Breast epithelium (tissue), 4 donors: ENCODE measurements at regions not wholly inside any gene's neighbourhood (a gene's known extent, or its start where the extent isn't known, plus 50 kb on each side); places are given as distances from the start of the nearest gene placed in this dataset.
"Not testable (repeated sequence)": the region's sequence is repeated elsewhere in the genome, so short reads cannot be mapped to it uniquely, and the experiment has no call there.

Experiments
- DNase-seq, 2 donors: peaks; one replicate each; pipeline ENCODE4 v3.0.0-alpha.2; 2019; ENCODE audit warnings: low spot score in 2 of 2
- H3K27ac ChIP-seq, 2 donors: fragments of 200-600 bp; sonication (generic) in 1 of 2; one replicate each; pipeline ENCODE4 v1.5.1; 2016 to 2019; ENCODE audit warnings: mild to moderate bottlenecking in 1 of 2
- H3K27me3 ChIP-seq, 2 donors: fragments of 200-600 bp; sonication (generic) in 1 of 2; one replicate each; pipeline versions ENCODE4 v1.5.1 to v1.6.0; 2017 to 2019; ENCODE audit warnings: control low read depth in 1 of 2, mild to moderate bottlenecking in 1 of 2
- H3K36me3 ChIP-seq: fragments of 200-600 bp; one replicate; pipeline ENCODE4 v1.5.1; 2019
- H3K4me1 ChIP-seq, 2 donors: fragments of 200-600 bp; sonication (generic); one replicate each; pipeline ENCODE4 v1.5.1; 2016 to 2019; ENCODE audit warnings: control low read depth in 1 of 2
- H3K4me3 ChIP-seq, 3 donors: fragments of 200-600 bp; sonication (generic); 1 replicate in 2 of 3; 2 replicates in 1 of 3; pipeline ENCODE4 v1.5.1; 2016 to 2019; ENCODE audit warnings: mild to moderate bottlenecking in 3 of 3, moderate library complexity in 2 of 3
- H3K9me3 ChIP-seq, 2 donors: fragments of 200-600 bp; sonication (generic) in 1 of 2; one replicate each; pipeline ENCODE4 v1.5.1; 2016 to 2019; ENCODE audit warnings: control low read depth in 1 of 2
- POLR2A ChIP-seq: fragments of 450-650 bp; IDR thresholded peaks from one replicate; pipeline ENCODE4 v1.6.1; 2016; ENCODE audit warnings: antibody characterized with exemption, mild to moderate bottlenecking, moderate library complexity
- POLR2AphosphoS5 ChIP-seq, 3 donors: sonication (generic); formaldehyde crosslinking; IDR thresholded peaks; one replicate each; pipeline ENCODE4 v1.6.1; 2017; ENCODE audit warnings: antibody characterized with exemption in 3 of 3
- intact Hi-C: fragments of 100-400 bp; cut with DNase I; formaldehyde crosslinking; loops from one replicate; pipeline ENCODE4 v1.15.1; 2023; ENCODE audit warnings: low total_unique reads
- TF ChIP-seq, protein P1 (sequence below), 3 donors: fragments of 450-650 bp; IDR thresholded peaks; one replicate each; pipeline ENCODE4 v1.5.1; 2016 to 2017; ENCODE audit warnings: antibody characterized with exemption in 3 of 3, mild to moderate bottlenecking in 3 of 3, moderate library complexity in 3 of 3

DNA sequence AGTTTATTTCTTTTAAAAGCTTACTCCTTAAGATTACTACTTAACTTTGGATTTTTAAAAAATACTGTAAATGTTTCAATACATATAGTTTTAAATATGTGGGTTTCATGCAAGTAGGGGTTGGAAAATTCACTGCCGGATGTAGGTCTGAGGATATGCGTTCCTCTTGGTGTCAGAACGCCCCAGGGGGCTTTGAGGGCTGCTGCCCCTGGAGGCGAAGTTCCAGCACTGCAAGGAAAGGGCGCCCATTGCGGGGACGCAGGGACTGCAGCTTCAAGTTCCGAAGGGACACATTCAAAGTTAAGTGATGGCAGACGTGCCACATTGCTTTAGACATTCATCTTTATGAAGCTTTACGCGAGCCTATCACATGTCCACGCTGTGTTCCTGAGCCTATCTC, 152.9 kb downstream of the SOD2 start:
- intact Hi-C loops, result no loop called here
- Histone ChIP-seq H3K4me3 (no peak overlapping the region), H3K36me3 (no peaks in the 10 kb centered on the region), H3K27ac (no peak overlapping the region), H3K27me3 (no peaks in the 10 kb centered on the region), H3K9me3 (no peaks in the 10 kb centered on the region), H3K4me1 (no peaks in the 10 kb centered on the region)
- TF ChIP-seq, protein P1, sequence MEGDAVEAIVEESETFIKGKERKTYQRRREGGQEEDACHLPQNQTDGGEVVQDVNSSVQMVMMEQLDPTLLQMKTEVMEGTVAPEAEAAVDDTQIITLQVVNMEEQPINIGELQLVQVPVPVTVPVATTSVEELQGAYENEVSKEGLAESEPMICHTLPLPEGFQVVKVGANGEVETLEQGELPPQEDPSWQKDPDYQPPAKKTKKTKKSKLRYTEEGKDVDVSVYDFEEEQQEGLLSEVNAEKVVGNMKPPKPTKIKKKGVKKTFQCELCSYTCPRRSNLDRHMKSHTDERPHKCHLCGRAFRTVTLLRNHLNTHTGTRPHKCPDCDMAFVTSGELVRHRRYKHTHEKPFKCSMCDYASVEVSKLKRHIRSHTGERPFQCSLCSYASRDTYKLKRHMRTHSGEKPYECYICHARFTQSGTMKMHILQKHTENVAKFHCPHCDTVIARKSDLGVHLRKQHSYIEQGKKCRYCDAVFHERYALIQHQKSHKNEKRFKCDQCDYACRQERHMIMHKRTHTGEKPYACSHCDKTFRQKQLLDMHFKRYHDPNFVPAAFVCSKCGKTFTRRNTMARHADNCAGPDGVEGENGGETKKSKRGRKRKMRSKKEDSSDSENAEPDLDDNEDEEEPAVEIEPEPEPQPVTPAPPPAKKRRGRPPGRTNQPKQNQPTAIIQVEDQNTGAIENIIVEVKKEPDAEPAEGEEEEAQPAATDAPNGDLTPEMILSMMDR (IDR thresholded peaks at IDR 0.05), result no peak
- no peak for TF ChIP-seq POLR2AphosphoS5 (IDR thresholded peaks at IDR 0.05)
- no peak for TF ChIP-seq POLR2A
- DNase-seq, result no peak

DNA sequence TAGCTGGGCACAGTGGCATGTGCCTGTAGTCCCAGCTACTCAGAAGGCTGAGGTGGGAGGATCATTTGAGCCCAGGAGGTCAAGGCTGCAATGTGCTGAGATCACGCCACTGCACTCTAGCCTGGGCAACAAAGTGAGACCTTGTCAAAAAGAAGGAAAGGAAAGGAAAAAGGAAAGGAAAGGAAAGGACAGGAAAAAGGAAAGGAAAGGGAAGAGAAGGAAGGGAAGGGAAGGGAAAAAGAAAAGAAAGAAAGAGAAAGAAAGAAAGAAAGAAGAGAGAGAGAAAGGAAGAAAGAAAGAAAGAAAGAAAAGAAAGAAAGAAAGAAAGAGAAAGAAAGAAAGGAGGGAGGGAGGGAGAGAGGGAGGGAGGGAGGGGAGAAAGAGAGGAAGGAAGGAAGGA, 155.0 kb downstream of the SOD2 start:
- H3K36me3 ChIP-seq, H3K9me3 ChIP-seq, H3K4me1 ChIP-seq, H3K27me3 ChIP-seq, H3K4me3 ChIP-seq, H3K27ac ChIP-seq, DNase-seq: not testable (repeated sequence)
- intact Hi-C loops, result loop anchor here (10.0 kb wide), 1 partner anchor 367 kb away; no protein-coding TSS in a partner anchor

DNA sequence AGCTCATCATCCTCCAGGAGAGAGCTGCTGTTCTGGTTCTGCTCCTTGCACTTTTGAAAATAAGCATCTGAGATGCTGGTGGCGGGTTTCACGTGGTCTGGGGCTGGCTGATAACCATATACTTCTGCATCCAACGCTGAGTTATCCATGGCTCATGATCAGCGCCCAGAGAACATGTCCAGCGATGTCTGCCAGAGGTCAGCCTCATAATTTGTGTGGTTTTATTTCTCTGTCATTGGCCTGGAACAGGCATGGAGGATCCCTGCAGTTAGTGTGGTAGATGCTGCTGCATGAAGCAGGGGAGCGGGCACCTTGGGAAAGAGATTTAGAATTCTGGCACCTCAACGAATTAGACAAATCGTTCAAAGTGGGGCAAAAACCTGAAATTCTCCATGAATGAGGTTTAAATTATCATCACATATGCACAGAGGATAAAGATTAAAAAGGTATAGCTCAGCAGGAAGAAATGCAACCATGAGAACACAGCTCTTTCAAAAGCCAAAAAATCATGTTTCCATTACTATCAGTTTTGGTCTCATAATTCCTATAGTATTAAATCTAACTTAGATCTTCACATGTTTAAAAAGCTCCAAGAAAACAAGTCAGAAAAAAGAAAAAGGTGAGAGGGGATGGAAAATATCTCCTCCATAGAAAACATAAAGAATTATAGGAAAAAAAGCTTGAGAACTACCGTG, 157.2 kb downstream of the SOD2 start:
- intact Hi-C loops, result loop anchor here (10.0 kb wide), 1 partner anchor 369 kb away; no protein-coding TSS in a partner anchor
- no peak overlapping the region for H3K27ac ChIP-seq
- no peaks in the 10 kb centered on the region for H3K36me3 ChIP-seq
- DNase-seq, result no peak
- TF ChIP-seq, protein P1 (IDR thresholded peaks at IDR 0.05), result no peak
- TF ChIP-seq POLR2AphosphoS5 (IDR thresholded peaks at IDR 0.05) (no peak), POLR2A (no peak)
- H3K4me1 ChIP-seq, result no peaks in the 10 kb centered on the region
- H3K4me3 ChIP-seq, result no peak overlapping the region
- H3K27me3 ChIP-seq, result no peaks in the 10 kb centered on the region
- H3K9me3 ChIP-seq, result no peaks in the 10 kb centered on the region

DNA sequence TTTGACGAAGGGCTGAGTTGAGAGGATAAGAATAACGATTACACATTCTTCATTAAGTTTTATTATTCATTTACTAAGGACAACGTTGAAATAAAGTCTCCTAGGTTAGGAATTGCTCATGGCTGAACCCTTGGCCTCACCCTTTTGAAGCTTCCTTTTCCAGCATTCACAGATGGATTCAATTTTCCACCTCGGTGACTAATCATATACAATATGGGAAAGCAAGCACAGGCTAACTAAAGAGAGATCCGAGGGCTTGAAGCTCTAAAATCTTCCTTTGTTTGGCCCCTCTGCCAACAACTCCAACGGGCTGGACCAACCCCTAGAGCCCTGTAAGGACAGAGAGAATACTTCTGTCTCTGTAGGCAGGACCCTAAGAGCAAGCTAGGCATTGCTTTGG, 159.5 kb downstream of the SOD2 start:
- Histone ChIP-seq H3K27me3 (no peaks in the 10 kb centered on the region), H3K9me3 (no peaks in the 10 kb centered on the region), H3K27ac (no peak overlapping the region), H3K4me1 (no peaks in the 10 kb centered on the region), H3K4me3 (no peak overlapping the region), H3K36me3 (no peaks in the 10 kb centered on the region)
- intact Hi-C loops, result loop anchor here (10.0 kb wide), 1 partner anchor 371 kb away; no protein-coding TSS in a partner anchor
- TF ChIP-seq, protein P1 (IDR thresholded peaks at IDR 0.05), result no peak
- no peak for TF ChIP-seq POLR2AphosphoS5 (IDR thresholded peaks at IDR 0.05)
- no peak for TF ChIP-seq POLR2A
- DNase-seq, result no peak

DNA sequence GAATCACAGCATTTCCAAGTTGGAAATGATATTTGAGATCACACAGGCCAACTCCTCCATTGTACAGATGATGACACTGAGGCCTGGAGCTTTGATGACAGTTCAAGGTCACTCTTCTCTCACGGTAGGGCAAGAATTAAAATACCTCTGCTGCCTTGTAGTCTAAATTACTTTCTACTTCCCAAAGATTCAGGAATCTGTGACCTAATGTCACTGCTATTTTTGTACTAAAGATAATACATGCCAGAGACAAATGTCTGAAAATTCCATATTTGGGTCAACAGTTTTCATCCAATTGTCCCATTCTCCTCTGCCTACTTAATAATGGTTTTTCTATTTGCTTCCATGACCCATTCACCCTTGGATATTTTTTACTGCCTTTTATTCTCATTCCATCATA, 160.0 kb downstream of the SOD2 start:
- Histone ChIP-seq H3K36me3 (no peaks in the 10 kb centered on the region), H3K4me1 (no peaks in the 10 kb centered on the region), H3K4me3 (no peak overlapping the region), H3K9me3 (no peaks in the 10 kb centered on the region), H3K27me3 (no peaks in the 10 kb centered on the region), H3K27ac (no peak overlapping the region)
- no peak for TF ChIP-seq POLR2A
- no peak for TF ChIP-seq POLR2AphosphoS5 (IDR thresholded peaks at IDR 0.05)
- TF ChIP-seq, protein P1 (IDR thresholded peaks at IDR 0.05), result no peak
- intact Hi-C loops, result loop anchor here (10.0 kb wide), 1 partner anchor 372 kb away; no protein-coding TSS in a partner anchor
- no peak for DNase-seq
